ENCODE measurements at regions not wholly inside any gene's neighbourhood (a gene's known extent, or its start where the extent isn't known, plus 50 kb on each side); places are given as distances from the start of the nearest gene placed in this dataset.

DNA sequence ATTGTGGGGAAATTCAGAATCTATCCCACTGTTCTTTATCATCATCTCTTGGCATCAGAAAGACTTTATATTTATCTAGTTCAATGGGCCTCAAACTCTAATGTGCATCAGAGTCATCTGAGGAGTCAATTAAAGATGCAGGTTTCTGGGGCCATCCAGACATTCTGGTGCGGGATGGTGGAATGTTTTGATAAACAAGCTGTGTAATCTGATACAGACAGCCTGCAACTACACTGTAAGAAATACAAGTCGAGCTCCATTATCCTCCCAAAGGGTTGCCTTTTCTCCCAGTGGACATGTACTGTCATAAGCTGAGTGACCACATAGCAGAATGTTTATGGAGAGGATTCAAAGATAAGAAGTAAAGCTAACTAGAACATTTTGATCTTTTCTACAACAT, 515.3 kb upstream of the DCC start:
- Mint-ChIP-seq H3K27me3 (no peaks in the 10 kb centered on the region), H3K4me3 (no peak overlapping the region), H3K27ac (no peak overlapping the region), H3K9me3 (no peaks in the 10 kb centered on the region), H3K4me1 (no peaks in the 10 kb centered on the region), H3K36me3 (ENCODE audit: low read depth) (no peaks in the 10 kb centered on the region)
- ChIA-PET POLR2A (no interaction called here), CTCF (no interaction called here)
- DNase-seq, result no peak

DNA sequence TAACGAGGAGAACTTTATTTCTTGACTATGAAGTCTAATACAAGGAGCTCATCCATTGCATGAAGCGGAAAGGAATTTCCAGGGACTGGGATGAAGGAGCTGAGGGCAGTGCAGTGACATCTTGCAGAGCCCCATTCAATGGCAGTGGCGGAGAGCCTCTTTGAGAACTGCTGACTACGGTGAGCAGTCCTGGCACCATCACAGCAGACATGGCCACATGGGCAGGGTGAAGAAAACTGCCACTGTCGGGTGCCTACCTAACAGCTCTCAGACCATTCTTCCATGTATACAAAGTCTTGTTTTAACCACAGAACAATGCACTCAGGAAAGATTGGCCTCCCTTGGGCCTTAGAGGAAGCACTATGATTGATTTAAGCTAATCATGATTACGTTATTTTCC, 506.1 kb upstream of the DCC start:
- peaks cover 2% of the 10 kb centered on the region for H3K9me3 Mint-ChIP-seq

DNA sequence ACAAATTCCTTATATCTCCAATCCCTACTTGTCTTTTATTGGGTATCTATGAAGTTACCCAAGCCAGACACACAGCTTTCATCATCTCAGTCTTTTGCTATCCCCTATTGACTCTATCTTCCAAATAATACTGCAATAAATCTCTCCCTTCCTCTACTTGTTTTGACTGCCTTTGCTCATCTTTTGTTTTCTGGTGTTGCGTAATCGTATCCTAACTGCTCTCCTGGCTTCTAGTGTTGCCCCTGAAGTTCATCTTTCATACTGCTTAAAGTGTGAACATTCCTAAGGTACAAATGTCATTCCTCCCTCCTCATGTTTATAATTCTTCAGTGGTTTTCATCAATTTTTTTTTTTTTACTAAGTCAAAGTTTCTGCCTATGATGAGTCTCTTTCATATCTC, 491.3 kb upstream of the DCC start:
- ChIA-PET POLR2A (no interaction called here), CTCF (no interaction called here)
- H3K4me1 Mint-ChIP-seq, result no peaks in the 10 kb centered on the region
- H3K36me3 Mint-ChIP-seq (ENCODE audit: low read depth), result no peaks in the 10 kb centered on the region
- peaks cover 12% of the 10 kb centered on the region for H3K9me3 Mint-ChIP-seq
- DNase-seq, result no peak
- no peak overlapping the region for H3K27ac Mint-ChIP-seq
- no peaks in the 10 kb centered on the region for H3K27me3 Mint-ChIP-seq
- H3K4me3 Mint-ChIP-seq, result no peak overlapping the region

More for the DNA sequence above, 506.1 kb upstream of the DCC start:
- H3K27me3 Mint-ChIP-seq, result no peaks in the 10 kb centered on the region
- H3K36me3 Mint-ChIP-seq (ENCODE audit: low read depth), result no peaks in the 10 kb centered on the region
- no peaks in the 10 kb centered on the region for H3K4me1 Mint-ChIP-seq
- no peak for DNase-seq
- POLR2A ChIA-PET, result no interaction called here
- no peak overlapping the region for H3K4me3 Mint-ChIP-seq
- no peak overlapping the region for H3K27ac Mint-ChIP-seq
- CTCF ChIA-PET, result no interaction called here

DNA sequence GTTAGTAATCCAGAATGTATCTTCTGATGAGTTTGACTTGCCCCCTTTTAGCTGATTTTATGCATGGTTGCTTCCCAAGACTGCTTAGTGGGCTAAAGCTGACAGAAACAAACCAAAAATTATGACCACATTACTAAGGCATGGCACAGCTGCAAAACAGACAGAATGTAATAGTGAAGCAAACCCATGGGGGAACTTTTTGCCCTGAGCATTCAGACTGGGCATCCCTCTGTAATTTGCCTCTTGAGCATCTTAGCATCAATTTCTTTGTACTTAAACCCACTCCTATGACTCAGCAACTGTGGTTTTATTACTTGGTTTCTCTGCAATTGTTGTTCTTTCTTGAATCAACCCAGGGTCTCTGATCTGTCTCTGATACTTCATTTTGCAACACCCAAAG, 487.3 kb upstream of the DCC start:
- POLR2A ChIA-PET, result no interaction called here
- DNase-seq, result no peak
- Mint-ChIP-seq H3K4me3 (no peak overlapping the region), H3K36me3 (ENCODE audit: low read depth) (no peaks in the 10 kb centered on the region), H3K4me1 (no peaks in the 10 kb centered on the region), H3K27ac (no peak overlapping the region), H3K9me3 (peaks cover 7% of the 10 kb centered on the region), H3K27me3 (no peaks in the 10 kb centered on the region)
- CTCF ChIA-PET, result no interaction called here

DNA sequence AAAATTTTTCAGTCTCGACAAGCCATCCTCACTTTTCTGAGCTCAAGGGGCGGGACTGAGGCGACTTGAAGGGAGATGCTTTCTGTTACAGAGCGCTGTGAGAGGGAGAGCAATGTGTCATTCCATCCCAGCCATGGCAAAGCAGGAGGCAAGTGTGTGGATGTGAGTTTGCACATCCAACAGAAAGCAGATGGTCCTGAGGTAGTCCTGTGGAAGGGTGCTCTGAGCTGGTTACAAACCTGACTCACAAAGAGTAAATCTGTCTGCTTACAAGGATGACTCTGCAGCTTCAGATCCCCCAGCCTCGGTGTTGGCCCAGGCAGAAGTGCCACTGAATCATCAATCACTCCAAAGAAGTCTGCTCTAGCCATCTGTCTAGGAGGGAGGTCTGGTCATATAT, 482.0 kb upstream of the DCC start:
- H3K27me3 Mint-ChIP-seq, result no peaks in the 10 kb centered on the region
- H3K9me3 Mint-ChIP-seq, result peaks cover 3% of the 10 kb centered on the region
- H3K4me1 Mint-ChIP-seq, result no peaks in the 10 kb centered on the region
- H3K27ac Mint-ChIP-seq, result no peak overlapping the region
- ChIA-PET POLR2A (no interaction called here), CTCF (no interaction called here)
- DNase-seq, result no peak
- H3K4me3 Mint-ChIP-seq, result no peak overlapping the region
- H3K36me3 Mint-ChIP-seq (ENCODE audit: low read depth), result no peaks in the 10 kb centered on the region

DNA sequence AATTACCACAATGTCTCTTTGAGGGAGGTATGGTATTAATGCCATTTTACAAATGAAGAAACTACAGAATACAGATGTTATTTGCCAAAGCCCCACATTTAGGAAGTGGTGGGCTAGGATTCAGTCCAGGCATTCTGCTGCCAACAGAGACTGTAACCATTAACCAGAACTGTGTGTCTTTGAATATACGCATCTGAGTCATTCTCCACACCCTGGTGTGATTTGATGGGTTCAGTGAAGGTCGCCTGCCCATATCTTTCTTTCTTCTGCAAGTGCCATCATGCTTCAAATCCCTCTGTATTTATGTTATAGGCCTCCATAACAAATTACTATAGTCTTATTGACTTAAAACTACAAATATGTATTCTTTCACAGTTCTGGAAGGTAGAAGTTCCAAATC, 479.0 kb upstream of the DCC start:
- Mint-ChIP-seq H3K36me3 (ENCODE audit: low read depth) (no peaks in the 10 kb centered on the region), H3K27me3 (no peaks in the 10 kb centered on the region), H3K27ac (no peak overlapping the region), H3K9me3 (peaks cover 11% of the 10 kb centered on the region), H3K4me1 (no peaks in the 10 kb centered on the region), H3K4me3 (no peak overlapping the region)
- ChIA-PET CTCF (no interaction called here), POLR2A (no interaction called here)
- no peak for DNase-seq

DNA sequence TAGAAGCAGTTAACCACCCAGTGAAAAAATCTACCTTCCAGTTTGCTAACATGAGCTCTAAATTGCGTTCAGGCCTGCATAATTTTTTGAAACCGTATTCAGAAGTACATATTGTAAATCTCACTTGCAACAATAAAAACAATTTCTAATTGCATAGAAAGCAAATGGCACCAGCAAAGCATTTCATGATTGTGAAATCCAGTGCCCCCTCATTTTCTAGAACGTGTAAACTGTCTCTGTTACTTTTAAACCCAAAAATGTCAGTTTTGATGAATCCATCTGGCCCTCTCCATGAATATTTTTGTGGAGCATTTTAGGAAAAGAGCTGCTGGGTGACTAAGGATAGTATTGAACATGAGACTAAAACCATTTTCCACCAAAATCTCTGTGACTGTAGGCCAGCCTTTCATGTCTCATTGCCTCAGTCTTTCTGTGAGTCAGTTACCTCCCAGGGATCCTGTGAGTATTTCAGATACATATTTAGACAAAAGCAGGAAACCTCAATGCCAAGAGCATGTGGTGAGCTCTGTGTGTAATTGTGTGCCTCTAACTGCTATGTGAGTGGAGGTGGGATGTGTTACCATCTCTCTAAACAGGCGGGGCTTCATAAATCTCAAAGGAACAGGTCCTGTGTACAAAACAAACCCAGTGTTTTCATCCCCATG, 477.8 kb upstream of the DCC start:
- POLR2A ChIA-PET, result no interaction called here
- Mint-ChIP-seq H3K36me3 (ENCODE audit: low read depth) (no peaks in the 10 kb centered on the region), H3K27me3 (no peaks in the 10 kb centered on the region), H3K27ac (no peak overlapping the region), H3K4me3 (no peak overlapping the region), H3K9me3 (peaks cover 13% of the 10 kb centered on the region), H3K4me1 (no peaks in the 10 kb centered on the region)
- CTCF ChIA-PET, result no interaction called here
- no peak for DNase-seq

DNA sequence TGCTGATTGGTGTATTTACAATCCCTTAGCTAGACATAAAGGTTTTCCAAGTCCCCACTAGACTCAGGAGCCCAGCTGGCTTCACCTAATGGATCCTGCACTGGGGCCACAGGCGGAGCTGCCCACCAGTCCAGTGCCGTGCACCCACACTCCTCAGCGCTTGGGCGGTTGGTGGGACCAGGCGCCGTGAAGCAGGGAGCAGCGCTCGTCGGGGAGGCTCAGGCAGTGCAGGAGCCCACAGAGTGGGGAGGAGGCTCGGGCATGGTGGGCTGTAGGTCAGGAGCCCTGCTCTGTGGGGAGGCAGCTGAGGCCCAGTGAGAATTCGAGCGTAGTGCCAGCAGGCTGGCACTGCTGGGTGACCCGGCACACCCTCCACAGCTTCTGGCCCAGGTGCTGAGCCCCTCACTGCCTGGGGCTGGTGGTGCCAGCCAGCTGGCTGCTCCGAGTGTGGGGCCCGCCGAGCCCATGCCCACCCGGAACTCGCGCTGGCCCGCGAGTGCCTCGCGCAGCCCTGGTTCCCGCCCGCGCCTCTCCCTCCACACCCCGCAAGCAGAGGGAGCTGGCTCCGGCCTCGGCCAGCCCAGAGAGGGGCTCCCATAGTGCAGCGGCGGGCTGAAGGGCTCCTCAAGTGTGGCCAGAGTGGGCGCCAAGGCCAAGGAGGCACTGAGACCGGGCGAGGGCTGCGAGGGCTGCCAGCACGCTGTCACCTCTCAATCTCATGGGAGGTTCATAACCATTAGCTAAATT, 475.6 kb upstream of the DCC start:
- Mint-ChIP-seq H3K4me1 (no peaks in the 10 kb centered on the region), H3K27me3 (no peaks in the 10 kb centered on the region), H3K4me3 (no peak overlapping the region), H3K36me3 (ENCODE audit: low read depth) (no peaks in the 10 kb centered on the region), H3K9me3 (peaks cover 15% of the 10 kb centered on the region), H3K27ac (no peak overlapping the region)
- CTCF ChIA-PET, result no interaction called here
- POLR2A ChIA-PET, result no interaction called here
- no peak for DNase-seq

DNA sequence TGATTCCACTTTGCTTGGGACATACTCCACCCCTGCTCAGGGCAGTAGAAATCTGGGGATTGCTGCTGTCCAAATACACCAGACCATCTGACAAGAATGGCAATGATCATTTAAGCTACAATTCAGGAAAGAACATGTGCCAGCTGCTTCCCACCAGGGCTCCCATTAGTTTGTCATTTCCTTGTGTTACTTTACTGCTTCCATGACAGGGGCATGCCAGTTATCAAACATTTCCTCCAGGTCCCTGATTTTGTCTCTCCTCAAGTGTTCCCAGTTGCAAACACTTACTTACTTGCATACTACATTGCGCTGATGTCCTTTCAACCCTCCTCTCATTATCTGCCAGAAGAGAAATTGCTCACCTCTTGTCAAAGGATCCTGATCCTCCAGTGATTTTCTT, 474.5 kb upstream of the DCC start:
- Mint-ChIP-seq H3K27me3 (no peaks in the 10 kb centered on the region), H3K27ac (no peak overlapping the region), H3K4me3 (no peak overlapping the region), H3K4me1 (no peaks in the 10 kb centered on the region), H3K9me3 (peaks cover 17% of the 10 kb centered on the region), H3K36me3 (ENCODE audit: low read depth) (no peaks in the 10 kb centered on the region)
- DNase-seq, result no peak
- CTCF ChIA-PET, result no interaction called here
- POLR2A ChIA-PET, result no interaction called here

DNA sequence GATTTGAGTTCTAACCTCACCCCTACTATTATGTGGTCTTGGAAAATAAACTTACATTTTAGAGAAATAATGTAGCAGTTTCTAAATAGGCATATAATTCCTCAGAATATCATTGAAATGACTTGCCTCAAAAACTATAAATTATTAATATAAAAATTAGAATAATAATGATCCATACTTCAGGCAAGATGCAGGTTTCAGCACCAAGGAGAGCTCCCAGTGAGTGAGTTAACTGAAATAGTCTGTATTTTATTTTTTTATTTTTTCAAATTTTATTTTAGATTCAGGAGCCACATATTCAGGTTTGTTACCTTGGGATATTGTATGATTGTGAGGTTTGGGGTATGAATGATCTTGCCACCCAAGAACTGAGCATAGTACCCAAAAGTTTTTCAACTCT, 472.2 kb upstream of the DCC start:
- ChIA-PET CTCF (no interaction called here), POLR2A (no interaction called here)
- Mint-ChIP-seq H3K36me3 (ENCODE audit: low read depth) (no peaks in the 10 kb centered on the region), H3K4me3 (no peak overlapping the region), H3K27ac (no peak overlapping the region), H3K4me1 (no peaks in the 10 kb centered on the region), H3K27me3 (no peaks in the 10 kb centered on the region), H3K9me3 (peaks cover 28% of the 10 kb centered on the region)
- no peak for DNase-seq

DNA sequence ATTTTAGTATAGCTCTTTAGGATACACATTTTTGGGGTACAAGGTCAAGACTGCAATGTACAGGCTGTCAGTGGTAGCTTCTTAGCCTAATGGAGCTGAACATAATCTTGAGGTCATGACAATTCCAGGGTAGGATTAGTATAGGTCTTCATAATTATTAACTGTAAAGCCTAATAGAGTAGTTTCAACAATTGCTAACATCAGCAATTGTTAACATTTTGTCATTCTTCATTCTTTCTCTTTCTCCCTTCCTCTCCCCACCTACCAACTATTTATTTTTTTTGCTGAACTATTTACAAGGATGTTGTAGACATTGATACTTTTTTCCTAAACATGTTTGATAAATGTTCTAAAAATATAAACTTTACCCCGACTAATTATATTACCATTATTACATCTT, 461.3 kb upstream of the DCC start:
- no peak for DNase-seq
- no peaks in the 10 kb centered on the region for H3K4me1 Mint-ChIP-seq
- CTCF ChIA-PET, result no interaction called here

DNA sequence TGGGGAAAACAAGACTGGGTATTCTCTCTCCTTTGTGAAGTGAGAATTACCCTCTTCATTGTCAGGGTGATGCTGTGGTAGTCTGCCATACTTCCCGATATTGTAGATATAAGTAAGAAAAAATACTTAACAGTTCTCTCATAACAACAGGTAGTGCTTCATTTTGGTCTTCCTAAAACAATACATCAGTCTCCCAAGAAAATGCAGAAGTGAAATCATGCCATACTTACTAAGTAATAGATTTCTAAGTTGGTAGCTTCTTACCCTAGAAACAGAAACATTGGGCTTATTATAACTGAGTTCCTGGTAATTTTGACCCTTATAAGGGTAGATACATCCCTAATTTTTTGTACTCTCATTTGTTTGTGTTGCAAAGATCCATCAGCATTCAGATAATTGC, 460.7 kb upstream of the DCC start:
- Mint-ChIP-seq H3K4me1 (no peaks in the 10 kb centered on the region), H3K27ac (no peak overlapping the region), H3K9me3 (peaks cover 5% of the 10 kb centered on the region), H3K36me3 (ENCODE audit: low read depth) (no peaks in the 10 kb centered on the region), H3K4me3 (no peak overlapping the region), H3K27me3 (no peaks in the 10 kb centered on the region)
- ChIA-PET POLR2A (no interaction called here), CTCF (no interaction called here)
- DNase-seq, result no peak

More for the DNA sequence above, 461.3 kb upstream of the DCC start:
- H3K36me3 Mint-ChIP-seq (ENCODE audit: low read depth), result no peaks in the 10 kb centered on the region
- H3K4me3 Mint-ChIP-seq, result no peak overlapping the region
- POLR2A ChIA-PET, result no interaction called here
- H3K27ac Mint-ChIP-seq, result no peak overlapping the region
- H3K9me3 Mint-ChIP-seq, result peaks cover 5% of the 10 kb centered on the region
- no peaks in the 10 kb centered on the region for H3K27me3 Mint-ChIP-seq

DNA sequence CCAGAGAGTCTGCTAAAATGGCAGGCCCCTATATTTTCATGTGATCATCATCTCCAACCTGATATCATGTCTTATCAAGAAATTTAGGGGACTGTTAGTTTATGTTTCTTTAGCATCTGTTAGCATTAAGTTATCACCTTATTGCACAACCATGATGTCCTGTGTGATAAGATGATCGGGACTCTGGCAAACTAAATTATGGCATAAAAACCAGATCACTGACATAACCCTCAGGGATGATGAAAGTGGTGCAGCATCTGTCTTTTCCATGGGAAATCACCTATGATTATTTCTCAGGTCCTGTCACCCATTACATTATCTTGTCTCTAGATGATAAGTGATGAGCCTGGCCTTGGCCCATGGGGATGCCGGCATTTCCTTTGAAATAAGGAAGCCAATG, 458.6 kb upstream of the DCC start:
- Mint-ChIP-seq H3K27ac (no peak overlapping the region), H3K36me3 (ENCODE audit: low read depth) (no peaks in the 10 kb centered on the region)
- CTCF ChIA-PET, result no interaction called here

DNA sequence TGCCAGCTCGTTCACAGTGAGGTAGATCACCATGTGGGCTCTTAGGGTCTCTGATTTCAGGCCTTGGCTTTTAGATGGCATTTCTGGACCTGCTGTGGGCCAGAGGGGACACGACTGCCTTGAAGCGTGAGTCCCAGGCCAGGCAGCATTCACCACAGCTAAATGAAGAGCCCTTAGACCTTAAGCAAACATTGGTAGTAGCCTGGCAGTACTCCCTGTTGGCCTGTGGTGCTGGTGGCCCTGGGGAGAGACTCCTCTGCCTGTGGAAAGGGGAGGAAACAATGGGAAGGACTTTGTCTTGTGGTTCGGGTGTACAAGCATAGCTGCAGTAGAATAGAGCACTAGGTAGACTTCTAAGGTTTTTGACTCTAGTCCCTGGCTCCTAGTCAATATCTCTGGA, 456.0 kb upstream of the DCC start:
- Mint-ChIP-seq H3K27me3 (no peaks in the 10 kb centered on the region), H3K9me3 (peaks cover 3% of the 10 kb centered on the region), H3K4me1 (no peaks in the 10 kb centered on the region), H3K36me3 (ENCODE audit: low read depth) (no peaks in the 10 kb centered on the region), H3K27ac (no peak overlapping the region), H3K4me3 (no peak overlapping the region)
- DNase-seq, result no peak
- CTCF ChIA-PET, result no interaction called here
- POLR2A ChIA-PET, result no interaction called here

More for the DNA sequence above, 458.6 kb upstream of the DCC start:
- DNase-seq, result no peak
- Mint-ChIP-seq H3K27me3 (no peaks in the 10 kb centered on the region), H3K9me3 (peaks cover 3% of the 10 kb centered on the region), H3K4me1 (no peaks in the 10 kb centered on the region), H3K4me3 (no peak overlapping the region)
- POLR2A ChIA-PET, result no interaction called here

All from activated CD4-positive, alpha-beta memory T cell treated with anti-CD3 and anti-CD28 coated beads, Interleukin-2, amount 10 ng/mL, durations not matched to agents 7 days and 5 days (primary cell).